Upper lobe of left lung (tissue), 4 donors: ENCODE measurements at regions not wholly inside any gene's neighbourhood (a gene's known extent, or its start where the extent isn't known, plus 50 kb on each side); places are given as distances from the start of the nearest gene placed in this dataset.

ENCODE experiments used
- POLR2AphosphoS5 ChIP-seq, 2 donors: sonication (generic); formaldehyde crosslinking; IDR thresholded peaks; one replicate each; pipeline ENCODE4 v1.5.1; 2017; ENCODE audit warnings: antibody characterized with exemption in 2 of 2
- TF ChIP-seq, protein P1 (sequence below), 6 experiments: fragments of 450-650 bp in 4 of 6; fragments of 200-600 bp in 2 of 6; sonication (generic) in 2 of 6; IDR thresholded peaks; one replicate each; pipeline ENCODE4 v1.5.1; 2016 to 2019; ENCODE audit warnings: antibody characterized with exemption in 6 of 6

DNA sequence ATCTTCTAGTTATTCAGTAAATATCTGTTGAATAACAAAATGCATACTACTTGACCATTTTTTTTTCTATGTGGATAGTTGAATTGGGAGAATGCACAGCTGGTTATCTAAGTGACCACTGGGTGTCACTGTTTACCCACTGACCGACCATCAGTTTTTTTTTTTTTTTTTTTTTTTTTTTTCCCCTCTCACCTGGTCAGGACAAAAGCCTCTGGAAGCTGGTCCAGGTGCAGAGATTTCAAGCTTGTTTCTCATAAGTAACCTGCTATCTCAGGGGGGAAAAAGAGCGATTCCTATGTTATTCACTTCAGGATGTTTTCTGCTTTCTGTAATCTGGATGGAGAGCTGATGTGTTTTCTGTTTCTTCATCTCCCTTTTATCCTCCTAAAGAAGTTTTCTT, 256.0 kb downstream of the DCDC2C start:
- TF ChIP-seq, protein P1, sequence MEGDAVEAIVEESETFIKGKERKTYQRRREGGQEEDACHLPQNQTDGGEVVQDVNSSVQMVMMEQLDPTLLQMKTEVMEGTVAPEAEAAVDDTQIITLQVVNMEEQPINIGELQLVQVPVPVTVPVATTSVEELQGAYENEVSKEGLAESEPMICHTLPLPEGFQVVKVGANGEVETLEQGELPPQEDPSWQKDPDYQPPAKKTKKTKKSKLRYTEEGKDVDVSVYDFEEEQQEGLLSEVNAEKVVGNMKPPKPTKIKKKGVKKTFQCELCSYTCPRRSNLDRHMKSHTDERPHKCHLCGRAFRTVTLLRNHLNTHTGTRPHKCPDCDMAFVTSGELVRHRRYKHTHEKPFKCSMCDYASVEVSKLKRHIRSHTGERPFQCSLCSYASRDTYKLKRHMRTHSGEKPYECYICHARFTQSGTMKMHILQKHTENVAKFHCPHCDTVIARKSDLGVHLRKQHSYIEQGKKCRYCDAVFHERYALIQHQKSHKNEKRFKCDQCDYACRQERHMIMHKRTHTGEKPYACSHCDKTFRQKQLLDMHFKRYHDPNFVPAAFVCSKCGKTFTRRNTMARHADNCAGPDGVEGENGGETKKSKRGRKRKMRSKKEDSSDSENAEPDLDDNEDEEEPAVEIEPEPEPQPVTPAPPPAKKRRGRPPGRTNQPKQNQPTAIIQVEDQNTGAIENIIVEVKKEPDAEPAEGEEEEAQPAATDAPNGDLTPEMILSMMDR (IDR thresholded peaks at IDR 0.05), result peak in 5 of 6 experiments; percentile 30 to 55 (median 51)
- TF ChIP-seq POLR2AphosphoS5 (IDR thresholded peaks at IDR 0.05), result no peak
